ENCODE measurements at regions not wholly inside any gene's neighbourhood (a gene's known extent, or its start where the extent isn't known, plus 50 kb on each side); places are given as distances from the start of the nearest gene placed in this dataset.

- ChIA-PET CTCF (ENCODE audit: low intra/inter-chr PET ratio, low total read pairs) (interaction anchor here (1.3 kb wide), 1 partner anchor 19 kb away, joined by 3 read pairs; no protein-coding TSS in a partner anchor), POLR2A (interaction anchor here (0.7 to 12.9 kb wide), 41 partner anchors 12 to 498 kb away, joined by 3 to 657 read pairs (median 10); partner anchors contain the start of genes ARID4B, GGPS1, IRF2BP2 and TARBP1)
- ATAC-seq (peak; percentile 43), DNase-seq (ENCODE audit: low spot score) (peak; percentile 97), FAIRE-seq (peak; percentile 86)
- peaks cover 10% of the 10 kb centered on the region for H3K79me2 ChIP-seq (ENCODE audit: insufficient read depth, low read length)
- no peak overlapping the region for H2AFZ ChIP-seq (ENCODE audit: low read length)
- peak overlapping the region; percentile 100 for H3K27ac ChIP-seq (ENCODE audit: extremely low read length, insufficient read depth, low read length)
- peak overlapping the region; percentile 32 to 69 (median 36); a peak in 5 of 6 replicates for H3K4me3 ChIP-seq (replicated peaks in 1 of 3; ENCODE audit: insufficient read depth in 1 of 3, low read depth in 2 of 3, low read length in 3 of 3)
- 9% methylated on average over 11 of the region's 11 CpGs for WGBS (ENCODE audit: low lambda C conversion rate)
- no peaks in the 10 kb centered on the region for H3K36me3 ChIP-seq (replicated peaks in 1 of 2; ENCODE audit: control insufficient read depth in 1 of 2, insufficient read depth in 2 of 2, low read length in 2 of 2)
- no peaks in the 10 kb centered on the region for H4K20me1 ChIP-seq (ENCODE audit: insufficient read depth, low read length)
- TSS peak; percentile 83 for BruUV-seq (replicated peaks)
- peaks cover 99% of the 10 kb centered on the region for H3K4me1 ChIP-seq (ENCODE audit: insufficient read depth, low read length)
- H3K27me3 ChIP-seq (ENCODE audit: control insufficient read depth in 1 of 2, insufficient read depth in 2 of 2, low read length in 2 of 2), result no peaks in the 10 kb centered on the region; a peak in 1 of 5 replicates
- no peaks in the 10 kb centered on the region for H3K9me3 ChIP-seq (ENCODE audit: low read length)
- intact Hi-C loops (cut with micrococcal nuclease; ENCODE audit: unreplicated experiment) (loop anchor here (1.0 to 5.0 kb wide), 6 partner anchors 13 to 479 kb away; no protein-coding TSS in a partner anchor), in situ Hi-C loops (cut with HindIII; ENCODE audit: extremely low pct_ligation_motif_present, low pct_unique_long_range_greater_than_20kb) (loop anchor here (5.0 to 10.0 kb wide), 3 partner anchors 106 to 481 kb away; no protein-coding TSS in a partner anchor)
- H3K4me2 ChIP-seq (ENCODE audit: low read depth, low read length), result peak overlapping the region; percentile 96
- peak overlapping the region; percentile 98 for H3K9ac ChIP-seq (ENCODE audit: insufficient read depth, low read depth, low read length)
- TF ChIP-seq NBN (conservative IDR thresholded peaks at IDR 0.05) (no peak), HNF1B (CRISPR knock-in tag; IDR thresholded peaks at IDR 0.05) (peak; percentile 52; the same call in 1 of the 2 replicates), ZXDC (CRISPR knock-in tag; IDR thresholded peaks at IDR 0.05) (peak; percentile 27; the same call in 1 of the 2 replicates), MATR3 (CRISPR knock-in tag; IDR thresholded peaks at IDR 0.05) (no peak), HMGXB3 (CRISPR knock-in tag; IDR thresholded peaks at IDR 0.05; ENCODE audit: borderline replicate concordance) (peak; percentile 85; the same call in 1 of the 2 replicates), TEF (CRISPR knock-in tag; IDR thresholded peaks at IDR 0.05) (peak; percentile 69), RFX5 (IDR thresholded peaks at IDR 0.05; ENCODE audit: low read depth, low read length) (no peak), ZNF713 (CRISPR knock-in tag; IDR thresholded peaks at IDR 0.05) (no peak), ZUFSP (CRISPR knock-in tag; IDR thresholded peaks at IDR 0.05; ENCODE audit: borderline replicate concordance) (no peak), YEATS4 (CRISPR knock-in tag; IDR thresholded peaks at IDR 0.05; ENCODE audit: borderline replicate concordance) (peak; percentile 43; the same call in 1 of the 2 replicates)
These were observed 152.4 kb downstream of the TOMM20 start for GRCh38 chr1:234975941-234976860.
